PFSK-1 (cell line): ENCODE measurements at regions not wholly inside any gene's neighbourhood (a gene's known extent, or its start where the extent isn't known, plus 50 kb on each side); places are given as distances from the start of the nearest gene placed in this dataset.

Experiments used
- FOXP2 ChIP-seq: optimal IDR thresholded peaks from 2 replicates; pipeline ENCODE3; 2011; ENCODE audit warnings: borderline replicate concordance, control low read depth, inconsistent platforms; ENCODE audit not compliant: insufficient read depth; ENCODE audit errors: extremely low read length, extremely low read depth
- POLR2AphosphoS5 ChIP-seq: IDR thresholded peaks from 2 replicates; pipeline ENCODE4 v1.6.1; 2012; ENCODE audit warnings: low read depth, mild to moderate bottlenecking, control low read depth, low read length, moderate library complexity
- REST ChIP-seq, 2 experiments: IDR thresholded peaks; 2 replicates each; pipeline versions ENCODE4 v1.6.1 to v1.8.0; 2011 to 2012; ENCODE audit warnings: low read depth in 2 of 2, low read length in 2 of 2, control low read depth in 1 of 2, inconsistent platforms in 1 of 2, mild to moderate bottlenecking in 1 of 2, moderate library complexity in 1 of 2; ENCODE audit not compliant: insufficient read depth in 1 of 2
- SIN3A ChIP-seq: IDR thresholded peaks from 2 replicates; pipeline ENCODE4 v1.6.1; 2012; ENCODE audit warnings: mild to moderate bottlenecking, low read length, moderate library complexity, borderline replicate concordance; ENCODE audit not compliant: insufficient read depth
- TAF1 ChIP-seq: IDR thresholded peaks from 2 replicates; pipeline ENCODE4 v1.6.1; 2012; ENCODE audit warnings: low read length, control low read depth, borderline replicate concordance; ENCODE audit not compliant: insufficient read depth

- no peak for TF ChIP-seq SIN3A
Measured at GRCh38 chr12:89020689-89021088, 331.6 kb downstream of the DUSP6 start.

- TF ChIP-seq SIN3A, result no peak
- no peak for TF ChIP-seq POLR2AphosphoS5
- no peak for TF ChIP-seq TAF1
- no peak for TF ChIP-seq FOXP2
- TF ChIP-seq REST (IDR thresholded peaks at IDR 0.05; ENCODE audit: insufficient read depth in 1 of 2, low read depth in 2 of 2, low read length in 2 of 2), result no peak
Measured at GRCh38 chr12:89020121-89020480, 332.2 kb downstream of the DUSP6 start.

- TF ChIP-seq FOXP2, result no peak
- TF ChIP-seq SIN3A, result no peak
- no peak for TF ChIP-seq TAF1
- no peak for TF ChIP-seq REST (IDR thresholded peaks at IDR 0.05; ENCODE audit: insufficient read depth in 1 of 2, low read depth in 2 of 2, low read length in 2 of 2)
- no peak for TF ChIP-seq POLR2AphosphoS5
Measured at GRCh38 chr12:89019439-89020120, 332.7 kb downstream of the DUSP6 start.

- TF ChIP-seq TAF1 (no peak), FOXP2 (no peak), POLR2AphosphoS5 (no peak), SIN3A (no peak), REST (IDR thresholded peaks at IDR 0.05; ENCODE audit: insufficient read depth in 1 of 2, low read depth in 2 of 2, low read length in 2 of 2) (no peak)
Measured at GRCh38 chr12:89016970-89017778, 335.1 kb downstream of the DUSP6 start.

GRCh38 chr12:89015419-89015818 is 336.9 kb downstream of the DUSP6 start:
- TF ChIP-seq POLR2AphosphoS5 (no peak), FOXP2 (no peak), TAF1 (no peak), SIN3A (no peak), REST (IDR thresholded peaks at IDR 0.05; ENCODE audit: insufficient read depth in 1 of 2, low read depth in 2 of 2, low read length in 2 of 2) (no peak)
